ENCODE measurements at regions not wholly inside any gene's neighbourhood (a gene's known extent, or its start where the extent isn't known, plus 50 kb on each side); places are given as distances from the start of the nearest gene placed in this dataset.

DNA sequence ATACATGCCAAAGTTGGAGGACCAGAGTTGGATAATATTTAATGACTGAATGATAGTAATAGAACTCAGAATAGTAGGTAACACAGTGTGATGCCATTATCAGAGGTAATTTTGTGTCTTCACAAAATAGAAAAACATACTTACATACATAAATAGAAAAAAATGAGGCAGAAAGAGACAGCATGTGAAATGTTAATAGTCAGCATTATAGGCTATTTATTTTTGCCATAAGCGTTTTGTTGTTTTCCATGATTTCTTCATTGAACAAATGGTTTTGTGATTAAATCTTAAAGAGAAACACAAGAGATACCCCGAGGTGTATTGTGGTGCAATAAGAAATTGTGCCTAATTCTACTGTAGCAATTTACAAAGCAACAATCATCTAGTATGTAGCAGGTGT is 626.3 kb downstream of the KCNJ2 start:
- no peak for TF ChIP-seq POLR2A (IDR thresholded peaks at IDR 0.05; ENCODE audit: low read depth, low read length)
- no peak for TF ChIP-seq POLR2AphosphoS5 (IDR thresholded peaks at IDR 0.05; ENCODE audit: low read depth, low read length)
